Left ventricle myocardium superior (tissue), 1 donor: ENCODE measurements at regions not wholly inside any gene's neighbourhood (a gene's known extent, or its start where the extent isn't known, plus 50 kb on each side); places are given as distances from the start of the nearest gene placed in this dataset.

ENCODE experiments used
- ATAC-seq: fragments of 200-7000 bp; cut with Tn5 transposase; one replicate; pipeline ENCODE4 v1.9.1; 2020; ENCODE audit warnings: mild to moderate bottlenecking, moderate library complexity
- DNase-seq: peaks from one replicate; pipeline ENCODE4 v3.0.0-alpha.2; 2020
- intact Hi-C: fragments of 100-400 bp; cut with micrococcal nuclease; formaldehyde crosslinking; loops from one replicate; pipeline ENCODE4 v1.11.0; 2022
- donor health status: DM: no; HTN: yes; CAD: no; lungs with severe emphysema.

DNA sequence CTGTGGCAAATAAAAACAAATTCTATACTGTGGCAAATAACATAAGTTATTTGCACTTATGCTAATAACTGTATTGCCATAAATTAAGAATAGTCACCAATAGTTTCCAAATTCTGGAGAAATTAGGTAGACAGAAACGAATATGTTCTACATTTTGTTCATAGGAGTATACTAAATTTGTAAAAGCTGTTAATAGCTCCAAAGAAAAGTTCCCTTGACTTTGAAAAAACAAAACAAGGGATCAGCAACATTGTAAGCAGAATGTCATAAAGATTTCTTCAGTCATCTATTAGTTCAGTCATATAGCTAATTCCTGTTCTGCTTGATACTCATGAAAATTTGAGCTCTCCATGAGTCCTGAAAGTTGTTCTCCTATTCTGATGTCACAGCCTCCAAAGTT is 1472.8 kb downstream of the C4orf33 start:
- ATAC-seq (no peak), DNase-seq (no peak)
- intact Hi-C loops, result no loop called here

DNA sequence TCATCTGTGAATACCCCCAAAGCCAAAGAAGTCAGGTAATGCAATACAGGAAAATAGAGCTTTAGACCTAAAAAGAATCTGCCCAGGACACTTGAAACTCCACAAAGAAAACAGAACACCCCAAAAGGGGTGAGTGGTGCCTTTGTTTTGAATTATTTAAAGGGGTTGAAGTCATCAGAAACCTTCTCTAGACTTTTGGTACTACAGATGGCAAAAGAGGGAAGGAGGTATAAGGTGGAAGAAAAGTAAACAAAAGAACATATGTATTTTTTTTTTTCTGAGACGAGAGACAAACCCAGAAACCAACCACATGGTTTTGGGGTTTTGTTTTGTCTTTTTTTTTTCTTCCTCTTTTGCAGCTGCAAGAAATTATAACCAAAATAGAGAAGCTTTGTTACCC is 1477.8 kb downstream of the C4orf33 start:
- intact Hi-C loops, result no loop called here
- DNase-seq (no peak), ATAC-seq (no peak)

DNA sequence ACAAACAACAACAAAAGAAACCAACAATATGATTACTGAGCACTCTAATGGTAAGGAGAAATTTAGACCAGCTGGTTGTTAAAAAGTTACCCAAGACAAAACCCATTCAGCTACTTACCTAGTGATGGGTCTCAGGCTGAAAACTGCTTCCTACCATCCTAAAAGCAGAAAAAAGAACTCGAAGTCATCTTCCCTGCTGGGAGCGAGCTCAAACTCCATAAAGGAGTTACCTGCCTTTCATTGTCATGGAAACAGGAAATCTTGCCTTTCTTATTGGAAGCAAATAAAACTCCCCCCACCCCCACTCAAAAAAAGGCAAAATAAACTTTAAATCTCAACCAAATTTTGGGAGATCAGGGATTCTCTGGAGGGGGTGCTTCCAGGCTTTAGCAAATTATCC is 1478.3 kb downstream of the C4orf33 start:
- DNase-seq, result no peak
- no peak for ATAC-seq
- intact Hi-C loops, result no loop called here

DNA sequence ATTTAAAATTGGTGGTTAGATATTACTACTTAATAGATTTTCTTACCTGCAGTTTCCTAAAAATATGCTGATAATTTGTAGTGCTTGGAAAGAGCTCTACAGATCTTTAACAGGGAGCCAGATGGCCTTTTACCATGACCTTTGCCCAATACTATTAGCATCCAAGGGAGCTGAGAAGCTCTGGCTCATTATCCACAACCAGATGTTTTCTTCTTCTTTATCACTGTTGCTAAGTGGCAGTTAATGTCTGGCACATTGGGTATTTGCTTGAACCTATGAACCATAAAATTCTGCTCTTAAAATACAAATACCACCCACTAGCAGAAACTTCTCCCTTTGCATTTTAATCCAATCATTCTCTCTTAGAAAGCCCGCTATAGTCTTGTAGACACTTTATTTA is 1480.3 kb downstream of the C4orf33 start:
- intact Hi-C loops, result no loop called here
- DNase-seq (no peak), ATAC-seq (no peak)

DNA sequence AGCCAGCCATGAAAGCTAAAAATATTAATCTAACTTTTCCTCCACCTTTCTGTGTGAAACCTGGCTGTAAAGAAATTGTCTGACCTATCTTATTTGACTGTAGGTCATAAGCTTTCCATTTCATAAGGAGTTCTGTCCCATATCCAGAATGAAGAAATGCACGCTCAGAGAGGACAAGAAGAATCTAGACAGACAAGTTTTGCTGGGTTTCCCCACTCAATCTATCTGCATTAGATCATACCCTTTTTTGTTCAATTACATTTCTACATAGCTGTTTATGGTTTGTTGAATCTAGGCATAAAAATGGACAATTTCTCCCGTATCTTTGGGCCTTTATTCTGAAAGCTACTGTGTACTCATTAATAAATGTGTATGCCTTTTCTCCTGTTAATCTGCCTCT is 1495.1 kb downstream of the C4orf33 start:
- ATAC-seq, result no peak
- intact Hi-C loops, result no loop called here
- no peak for DNase-seq

DNA sequence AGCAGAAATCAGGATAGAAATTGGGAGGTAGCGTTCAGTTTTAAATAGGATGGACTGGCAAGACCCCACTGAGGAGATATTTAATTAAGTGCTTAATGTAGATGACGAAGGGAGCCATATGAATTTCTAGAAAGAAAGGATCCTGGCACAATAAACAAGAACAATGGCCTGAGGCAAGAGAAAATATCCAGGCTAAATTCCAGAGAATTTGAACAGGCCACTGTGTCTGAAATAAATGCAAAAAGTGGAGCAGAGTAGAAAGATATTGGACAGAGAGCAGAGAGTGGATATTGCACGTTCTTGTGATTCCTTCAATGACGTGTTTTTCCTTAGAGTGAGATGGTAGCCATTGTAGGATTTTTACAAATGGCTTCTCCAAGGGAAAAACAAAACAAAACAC is 1504.8 kb downstream of the C4orf33 start:
- DNase-seq (no peak), ATAC-seq (no peak)
- intact Hi-C loops, result no loop called here

DNA sequence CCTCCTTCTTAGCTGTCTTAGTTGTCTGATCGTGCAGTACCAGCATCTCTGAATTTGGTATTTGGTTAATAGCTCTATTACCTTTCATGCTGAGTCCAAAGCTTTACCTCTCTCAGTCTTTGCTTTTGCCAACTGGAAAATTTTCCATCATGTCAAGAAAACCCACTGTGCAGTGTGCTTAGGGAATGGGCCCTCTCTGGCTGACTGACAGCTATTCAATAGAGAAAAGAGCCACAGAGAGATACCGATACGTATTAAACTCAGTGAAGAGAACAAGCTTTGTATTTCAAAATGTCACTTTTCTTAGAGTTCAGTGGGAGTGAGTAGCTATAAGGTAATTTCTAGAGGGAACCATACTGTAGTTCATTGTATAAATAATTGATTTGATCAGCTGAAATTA is 1507.1 kb downstream of the C4orf33 start:
- no peak for ATAC-seq
- DNase-seq, result no peak
- intact Hi-C loops, result no loop called here

DNA sequence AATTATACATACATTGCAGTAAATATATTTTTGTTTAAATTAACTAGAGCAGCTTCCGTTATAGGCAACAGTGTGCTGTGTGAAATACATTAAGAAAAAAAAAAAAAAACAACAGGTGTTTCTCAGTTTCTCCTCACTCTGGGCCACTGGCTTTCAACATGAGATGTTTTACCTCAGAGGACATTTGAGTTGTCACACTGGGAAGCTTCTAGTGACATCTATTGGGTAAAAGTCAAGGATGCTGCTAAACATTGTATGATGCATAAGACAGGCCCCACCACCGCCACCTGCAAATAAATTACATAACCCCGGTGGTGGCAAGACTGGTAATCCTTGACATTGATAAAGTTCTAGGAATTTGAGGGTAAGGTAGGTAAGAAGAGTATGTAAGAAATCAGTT is 1512.2 kb downstream of the C4orf33 start:
- ATAC-seq (no peak), DNase-seq (no peak)
- intact Hi-C loops, result no loop called here

DNA sequence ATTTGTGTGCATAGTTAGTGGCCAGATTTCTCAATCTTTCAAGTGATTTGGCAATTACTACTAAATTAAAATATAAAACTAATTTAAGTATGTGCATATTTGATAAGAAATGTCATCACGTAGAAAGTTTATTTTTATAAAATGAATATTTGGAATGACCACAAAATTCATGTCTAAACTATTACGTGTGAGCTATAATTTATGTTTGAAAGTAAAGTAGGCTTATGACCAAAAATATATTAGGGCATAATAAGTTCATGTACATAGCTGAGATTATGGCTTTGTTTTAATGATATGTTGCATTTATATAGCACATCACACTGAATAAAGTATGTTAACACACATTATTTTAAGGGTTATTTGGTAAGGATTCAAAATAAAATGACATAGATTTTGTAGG is 1532.6 kb downstream of the C4orf33 start:
- no peak for DNase-seq
- no peak for ATAC-seq
- intact Hi-C loops, result no loop called here

DNA sequence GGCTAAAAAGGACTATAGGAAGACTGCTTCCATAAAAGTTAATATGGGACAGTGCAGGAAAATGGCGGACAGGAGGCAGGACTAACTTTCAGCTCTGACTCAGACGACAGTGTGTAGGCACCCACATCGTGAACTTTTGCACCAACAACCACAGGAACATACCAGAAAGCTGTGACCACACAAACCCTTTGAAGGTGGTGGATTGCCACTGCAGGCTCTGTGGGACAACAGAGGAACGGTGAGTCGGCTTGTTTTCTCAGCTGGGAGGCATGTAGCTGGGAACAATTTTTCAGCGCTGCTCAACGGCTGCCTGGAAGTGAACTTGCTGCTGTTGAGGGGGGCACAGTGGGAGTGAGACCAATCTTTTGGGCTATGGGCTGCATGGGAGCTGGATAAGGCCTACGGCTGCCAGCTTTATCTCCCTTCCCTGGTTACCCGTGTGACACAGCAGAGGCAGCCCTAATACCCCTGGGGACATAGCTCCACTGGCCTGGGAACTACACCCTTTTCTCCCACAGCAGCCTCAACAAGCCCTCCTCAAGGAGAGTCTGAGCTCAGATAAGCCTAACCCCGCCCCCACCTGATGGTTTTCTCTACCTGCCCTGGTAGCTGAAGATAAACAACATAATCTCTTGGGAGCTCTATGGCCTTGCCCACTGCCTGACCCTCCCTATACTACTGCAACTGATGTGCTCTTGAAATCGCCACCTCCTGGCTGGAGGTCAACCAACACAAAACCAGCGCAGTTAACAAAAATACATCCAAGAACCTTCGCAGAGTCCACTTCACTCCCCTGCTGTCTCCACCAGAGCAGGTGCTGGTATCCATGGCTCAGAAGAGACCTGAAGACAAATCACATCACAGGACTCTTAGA is 1537.0 kb downstream of the C4orf33 start:
- intact Hi-C loops, result no loop called here
- ATAC-seq (no peak), DNase-seq (no peak)

DNA sequence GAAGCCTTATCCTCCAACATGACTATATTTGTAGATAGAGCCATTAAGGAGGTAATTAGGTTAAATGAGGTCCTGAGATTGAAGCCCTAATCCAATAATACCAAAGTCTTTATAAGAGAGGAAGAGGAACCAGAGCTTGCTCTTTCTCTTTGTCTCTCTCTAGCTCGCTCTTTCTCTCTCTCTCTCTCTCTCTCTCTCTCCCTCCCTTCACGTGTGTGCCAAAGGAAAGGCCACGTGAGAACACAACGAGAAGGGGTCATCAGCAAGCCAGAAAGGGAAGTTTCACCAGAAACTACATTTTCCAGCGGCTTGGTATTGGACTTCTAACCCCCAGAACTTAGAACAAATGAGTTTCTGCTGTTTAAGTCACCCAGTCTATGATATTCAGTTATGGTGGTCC is 1540.5 kb downstream of the C4orf33 start:
- DNase-seq (no peak), ATAC-seq (no peak)
- intact Hi-C loops, result no loop called here

DNA sequence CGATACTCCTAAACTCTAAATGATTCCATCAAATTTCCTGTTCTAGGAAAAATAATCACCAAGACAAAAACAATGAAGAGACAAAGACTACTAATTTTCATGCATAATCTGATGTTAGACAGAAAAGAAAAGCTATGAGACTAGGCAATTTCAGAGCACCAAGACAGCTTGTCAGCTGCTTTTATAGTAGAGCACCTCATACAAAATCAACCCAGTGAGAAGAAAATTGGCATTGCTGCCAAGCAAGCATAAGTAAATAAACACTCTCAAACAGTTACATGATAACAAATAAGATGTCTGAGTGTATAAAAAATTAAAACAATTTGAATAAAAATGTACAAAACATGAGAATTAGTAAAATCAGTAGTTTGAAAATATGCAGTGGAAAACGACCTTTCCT is 1544.6 kb downstream of the C4orf33 start:
- intact Hi-C loops, result no loop called here
- no peak for DNase-seq

DNA sequence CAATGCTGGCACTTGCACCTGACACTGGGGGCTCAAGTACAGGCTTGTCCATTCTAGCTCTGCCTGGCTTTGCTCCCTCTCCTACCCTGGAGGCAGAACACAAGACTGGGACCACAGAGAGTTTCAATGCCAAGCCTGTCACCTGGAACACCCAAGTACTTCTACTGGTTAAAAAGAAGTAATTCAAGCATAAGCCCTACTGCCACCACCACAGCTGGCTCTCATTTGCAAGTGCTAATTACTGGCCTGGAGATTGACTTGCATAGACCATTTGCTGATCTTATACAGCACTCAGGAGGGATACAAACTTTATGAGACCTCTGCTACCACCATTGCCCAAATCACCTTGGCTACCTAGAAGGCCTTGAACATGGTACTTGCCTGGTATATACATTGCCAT is 1550.9 kb downstream of the C4orf33 start:
- no peak for DNase-seq
- ATAC-seq, result no peak
- intact Hi-C loops, result no loop called here

More for the DNA sequence above, 1544.6 kb downstream of the C4orf33 start:
- no peak for ATAC-seq

DNA sequence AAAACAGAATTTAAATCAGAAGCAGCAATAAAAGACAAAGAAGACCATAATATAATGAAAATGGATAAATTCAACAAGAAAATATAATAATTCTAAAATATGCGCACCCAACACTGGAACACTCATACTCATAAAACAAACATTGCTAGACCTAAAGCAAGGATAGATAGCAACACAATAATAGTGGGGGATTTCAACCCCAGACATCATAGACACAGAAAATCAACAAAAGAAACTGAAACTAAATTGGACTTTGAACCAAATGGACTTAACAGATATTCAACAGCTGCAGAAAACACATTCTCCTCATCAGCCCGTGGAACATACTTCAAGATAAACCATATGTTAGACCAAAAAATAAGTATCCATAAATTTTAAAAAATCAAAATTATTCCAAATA is 1552.6 kb downstream of the C4orf33 start:
- ATAC-seq, result no peak
- DNase-seq, result no peak
- intact Hi-C loops, result no loop called here

DNA sequence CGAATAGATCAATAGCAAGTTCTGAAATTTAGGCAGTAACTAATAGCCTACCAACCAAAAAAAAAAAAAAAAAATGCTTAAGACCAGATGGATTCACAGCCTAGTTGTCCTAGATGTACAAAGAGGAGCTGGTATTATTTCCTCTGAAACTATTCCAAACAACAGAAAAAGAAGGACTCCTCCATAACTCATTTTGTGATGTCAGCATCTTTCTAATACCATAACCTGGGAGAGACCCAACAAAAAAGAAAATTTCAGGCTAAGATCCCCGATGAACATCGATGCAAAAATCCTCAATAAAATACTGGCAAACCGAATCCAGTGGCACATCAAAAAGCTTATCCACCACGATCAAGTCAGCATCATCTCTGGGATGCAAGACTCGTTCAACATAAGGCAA is 1557.9 kb downstream of the C4orf33 start:
- ATAC-seq (no peak), DNase-seq (no peak)
- intact Hi-C loops, result no loop called here

DNA sequence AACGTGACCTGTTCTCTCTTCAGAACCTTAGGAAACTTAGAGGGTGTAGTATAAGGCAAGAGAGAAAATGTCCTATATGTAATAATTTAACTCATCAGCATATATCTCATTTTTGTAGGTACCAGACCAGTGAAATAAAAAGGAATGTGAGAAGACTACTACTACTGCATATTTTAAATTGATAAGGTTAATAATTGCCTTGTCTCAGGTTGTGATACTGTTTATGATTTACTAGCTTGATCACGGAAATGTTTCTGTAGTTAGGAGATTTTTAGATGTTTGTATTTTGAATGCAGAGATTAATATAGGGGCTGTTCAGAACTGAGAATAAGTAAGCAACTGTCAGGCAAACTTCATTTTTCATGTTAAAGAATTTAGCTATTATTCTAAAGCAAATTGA is 1563.4 kb downstream of the C4orf33 start:
- DNase-seq (no peak), ATAC-seq (no peak)
- intact Hi-C loops, result no loop called here

DNA sequence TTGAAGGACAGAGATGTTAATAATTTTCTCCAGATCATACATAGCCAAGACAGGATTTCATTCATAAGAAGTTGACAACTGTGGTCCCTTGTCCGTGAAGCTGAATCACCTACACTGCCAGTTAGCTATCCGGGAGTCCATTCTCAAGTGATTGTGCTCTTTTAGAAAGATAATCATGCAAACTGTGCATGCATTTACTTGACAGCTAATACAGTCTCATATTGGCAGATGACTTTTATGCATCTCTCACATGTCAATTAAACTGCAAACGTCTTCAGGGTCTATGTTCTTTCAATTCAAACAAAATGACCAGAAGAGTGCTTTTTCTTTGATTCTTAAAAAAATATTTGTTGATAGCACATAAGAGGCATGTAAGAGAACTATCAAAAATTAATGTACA is 1572.9 kb downstream of the C4orf33 start:
- ATAC-seq (no peak), DNase-seq (no peak)
- intact Hi-C loops, result no loop called here

DNA sequence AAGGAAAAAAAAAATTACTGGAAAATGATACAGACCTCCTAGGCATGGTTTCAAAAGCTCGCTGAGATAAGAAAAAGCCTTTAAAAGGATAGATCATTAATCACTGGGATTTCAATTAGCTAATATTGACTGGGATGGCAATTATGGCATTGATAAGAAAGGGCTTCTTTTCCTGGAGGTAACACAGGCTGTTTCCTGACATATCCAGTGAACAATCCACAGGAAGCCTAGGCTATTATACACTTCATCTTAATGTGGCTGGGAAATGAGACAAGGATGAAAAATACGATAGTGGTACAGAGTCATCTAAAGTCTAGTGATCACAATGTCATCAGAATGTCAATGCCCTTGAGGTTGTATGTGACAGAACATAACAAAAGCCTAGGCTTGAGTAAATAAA is 1579.3 kb downstream of the C4orf33 start:
- ATAC-seq (no peak), DNase-seq (no peak)
- intact Hi-C loops, result no loop called here

DNA sequence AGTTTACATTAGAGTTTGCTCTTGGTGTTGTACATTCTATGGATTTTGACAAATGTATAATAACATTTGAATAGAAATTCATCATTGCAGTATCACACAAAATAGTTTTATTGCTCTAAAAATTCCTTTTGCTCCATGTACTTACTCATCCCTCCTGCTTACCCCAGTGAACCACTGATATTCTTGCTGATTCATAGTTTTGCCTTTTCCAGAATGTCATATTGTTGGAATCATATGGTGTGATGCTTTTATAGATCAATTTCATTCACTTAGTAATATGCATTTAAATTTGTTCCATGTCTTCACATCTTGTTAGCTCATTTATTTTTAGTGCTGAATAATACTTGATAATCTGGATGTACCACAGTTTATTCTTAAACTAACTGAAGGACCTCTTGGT is 1593.2 kb downstream of the C4orf33 start:
- intact Hi-C loops, result no loop called here
- no peak for DNase-seq
- ATAC-seq, result no peak

DNA sequence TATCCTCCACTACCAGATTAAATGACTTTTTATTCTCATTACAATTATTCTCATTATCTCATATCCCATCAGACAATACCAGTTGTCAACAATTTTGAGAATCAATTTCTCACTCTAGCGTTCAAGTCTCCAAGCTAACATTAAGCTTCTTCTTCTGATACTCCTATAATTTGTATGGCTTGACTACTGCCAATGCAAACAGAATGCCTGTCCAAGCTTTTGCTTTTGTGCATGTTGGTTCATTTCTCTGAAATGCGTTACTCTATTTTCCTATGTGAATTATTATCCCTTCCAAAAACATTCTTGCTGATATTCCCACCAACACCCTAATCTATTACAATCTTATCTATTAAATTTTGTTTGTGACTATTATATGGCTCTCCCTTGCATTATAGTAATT is 1602.3 kb downstream of the C4orf33 start:
- no peak for ATAC-seq
- no peak for DNase-seq
- intact Hi-C loops, result no loop called here

DNA sequence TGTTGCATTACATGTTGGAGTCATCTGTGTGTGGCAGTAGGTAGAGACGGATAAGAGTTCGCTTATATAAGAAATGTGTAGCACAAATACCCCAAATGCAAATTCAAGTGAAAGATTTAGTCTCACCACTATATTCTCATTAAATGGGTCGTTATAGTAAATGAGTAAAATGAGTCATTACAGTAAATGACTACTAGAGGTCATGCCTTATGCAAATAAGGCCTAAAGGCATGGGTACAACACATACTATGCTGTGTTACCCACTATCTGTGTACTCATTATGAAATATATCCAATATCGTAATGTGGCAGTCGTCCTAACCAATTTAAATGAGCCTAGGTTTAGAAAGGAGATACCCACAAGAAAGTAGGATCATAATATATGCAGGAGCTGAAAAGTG is 1603.1 kb downstream of the C4orf33 start:
- intact Hi-C loops, result no loop called here
- no peak for ATAC-seq

More for the DNA sequence above, 1603.1 kb downstream of the C4orf33 start:
- no peak for DNase-seq
